C4-2B (cell line): ENCODE measurements at regions not wholly inside any gene's neighbourhood (a gene's known extent, or its start where the extent isn't known, plus 50 kb on each side); places are given as distances from the start of the nearest gene placed in this dataset.

Source experiments
- H3K27ac ChIP-seq: fragments of 450-650 bp; 2 replicates; pipeline ENCODE4 v1.5.1; 2017
- ZFX ChIP-seq: fragments of 450-650 bp; IDR thresholded peaks from 2 replicates; pipeline ENCODE4 v1.6.1; 2017
- TF ChIP-seq, protein P1 (sequence below): fragments of 450-650 bp; conservative IDR thresholded peaks from 2 replicates; pipeline ENCODE4 v1.5.1; 2017; ENCODE audit warnings: mild to moderate bottlenecking

DNA sequence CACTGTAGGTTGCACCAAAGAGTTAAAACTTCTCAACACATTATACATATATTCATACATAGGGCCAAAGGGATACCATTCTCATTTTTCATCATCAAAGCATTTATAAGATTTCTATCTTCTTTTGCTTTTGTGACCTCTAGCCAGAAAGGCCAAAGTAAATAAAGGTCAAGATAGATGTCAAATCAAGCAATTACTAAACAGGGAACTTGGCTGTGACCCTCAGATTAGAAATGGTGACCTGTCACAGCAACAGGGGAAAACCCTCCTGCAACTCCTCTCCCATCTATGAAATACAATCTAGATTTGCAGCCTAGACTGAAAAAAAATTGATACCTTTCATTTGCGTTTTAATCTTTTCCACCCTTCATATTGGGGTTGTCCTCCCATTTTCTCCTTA, 225.6 kb upstream of the FAM241A start:
- no peak overlapping the region for H3K27ac ChIP-seq
- TF ChIP-seq, protein P1, sequence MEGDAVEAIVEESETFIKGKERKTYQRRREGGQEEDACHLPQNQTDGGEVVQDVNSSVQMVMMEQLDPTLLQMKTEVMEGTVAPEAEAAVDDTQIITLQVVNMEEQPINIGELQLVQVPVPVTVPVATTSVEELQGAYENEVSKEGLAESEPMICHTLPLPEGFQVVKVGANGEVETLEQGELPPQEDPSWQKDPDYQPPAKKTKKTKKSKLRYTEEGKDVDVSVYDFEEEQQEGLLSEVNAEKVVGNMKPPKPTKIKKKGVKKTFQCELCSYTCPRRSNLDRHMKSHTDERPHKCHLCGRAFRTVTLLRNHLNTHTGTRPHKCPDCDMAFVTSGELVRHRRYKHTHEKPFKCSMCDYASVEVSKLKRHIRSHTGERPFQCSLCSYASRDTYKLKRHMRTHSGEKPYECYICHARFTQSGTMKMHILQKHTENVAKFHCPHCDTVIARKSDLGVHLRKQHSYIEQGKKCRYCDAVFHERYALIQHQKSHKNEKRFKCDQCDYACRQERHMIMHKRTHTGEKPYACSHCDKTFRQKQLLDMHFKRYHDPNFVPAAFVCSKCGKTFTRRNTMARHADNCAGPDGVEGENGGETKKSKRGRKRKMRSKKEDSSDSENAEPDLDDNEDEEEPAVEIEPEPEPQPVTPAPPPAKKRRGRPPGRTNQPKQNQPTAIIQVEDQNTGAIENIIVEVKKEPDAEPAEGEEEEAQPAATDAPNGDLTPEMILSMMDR = no peak
- TF ChIP-seq ZFX = no peak

DNA sequence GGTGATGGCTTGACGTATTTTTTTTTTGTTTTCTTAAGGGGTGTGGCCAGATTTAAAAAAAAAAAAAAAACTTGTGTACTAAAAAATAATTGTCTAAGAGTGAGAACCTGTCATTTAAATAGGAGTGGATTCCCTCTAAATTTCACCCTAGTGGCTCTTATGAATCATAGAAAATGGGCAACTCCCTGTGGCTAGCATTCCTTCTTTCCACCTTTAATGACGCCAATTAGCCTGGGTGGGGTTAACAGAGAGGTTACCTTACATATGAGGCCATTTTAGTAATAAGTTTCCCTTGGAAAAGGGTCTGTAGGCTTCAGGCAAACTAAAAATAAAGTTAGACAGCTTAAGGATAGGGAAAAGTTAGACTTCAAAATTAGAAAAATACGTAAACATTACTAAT, 223.5 kb upstream of the FAM241A start:
- H3K27ac ChIP-seq = no peak overlapping the region
- no peak for TF ChIP-seq ZFX
- TF ChIP-seq, protein P1 = no peak

DNA sequence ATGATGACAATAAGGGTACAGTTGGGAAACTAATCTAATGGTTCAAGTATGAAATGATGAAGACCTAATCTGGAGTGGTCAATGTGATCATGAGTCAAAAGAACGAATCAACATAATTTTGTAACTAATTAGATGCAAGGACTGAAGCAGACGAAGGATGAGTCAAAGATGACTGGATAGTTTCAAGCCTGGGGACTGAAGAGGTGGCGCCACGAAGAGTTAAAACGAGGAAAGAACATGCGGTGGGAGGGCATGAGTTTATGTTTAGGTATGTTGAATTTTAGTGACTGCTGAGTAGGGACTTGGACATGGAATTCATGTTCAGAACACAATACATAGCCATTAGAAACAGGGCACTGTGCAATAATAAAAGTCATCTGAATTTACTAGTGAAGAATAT, 221.5 kb upstream of the FAM241A start:
- no peak overlapping the region for H3K27ac ChIP-seq
- TF ChIP-seq, protein P1 = no peak

DNA sequence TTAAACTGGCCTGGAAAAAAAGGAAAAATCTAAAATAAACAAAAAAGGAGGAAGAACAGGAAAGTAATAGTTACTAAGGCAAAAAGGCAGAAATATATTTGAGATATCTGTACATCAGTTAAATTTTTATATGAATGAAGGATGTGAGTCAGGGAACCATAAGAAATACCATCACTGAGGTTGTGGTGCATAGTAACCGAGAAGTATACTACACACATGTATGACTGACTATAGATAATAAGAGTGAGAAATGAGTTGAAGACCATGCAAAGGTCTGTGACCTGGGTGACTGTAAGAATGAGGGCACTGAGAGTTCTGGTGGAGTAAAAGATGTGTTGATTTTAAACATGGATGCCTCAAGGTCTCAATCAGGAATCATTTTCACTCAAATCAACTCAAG, 220.6 kb upstream of the FAM241A start:
- TF ChIP-seq, protein P1 = no peak
- TF ChIP-seq ZFX = no peak
- H3K27ac ChIP-seq = no peak overlapping the region

DNA sequence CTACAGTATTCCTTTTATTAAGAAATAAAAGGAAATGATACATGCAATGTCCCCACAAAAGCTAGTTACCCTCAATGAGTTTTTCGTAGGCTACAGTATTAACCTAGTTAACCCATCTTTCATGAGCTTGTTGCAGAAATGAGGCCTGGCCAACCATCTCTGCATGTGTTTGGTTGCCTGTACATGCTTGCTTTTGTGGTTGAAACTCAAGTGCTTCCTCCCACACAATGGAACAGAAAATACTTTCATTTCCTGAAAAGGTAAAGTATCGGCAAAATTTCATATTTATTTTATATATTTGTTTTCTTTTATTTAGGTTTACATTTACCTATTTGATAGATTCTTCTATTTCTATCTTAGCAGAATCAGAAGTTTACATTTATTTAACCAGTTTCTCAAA, 214.6 kb upstream of the FAM241A start:
- TF ChIP-seq, protein P1 = no peak
- no peak for TF ChIP-seq ZFX

DNA sequence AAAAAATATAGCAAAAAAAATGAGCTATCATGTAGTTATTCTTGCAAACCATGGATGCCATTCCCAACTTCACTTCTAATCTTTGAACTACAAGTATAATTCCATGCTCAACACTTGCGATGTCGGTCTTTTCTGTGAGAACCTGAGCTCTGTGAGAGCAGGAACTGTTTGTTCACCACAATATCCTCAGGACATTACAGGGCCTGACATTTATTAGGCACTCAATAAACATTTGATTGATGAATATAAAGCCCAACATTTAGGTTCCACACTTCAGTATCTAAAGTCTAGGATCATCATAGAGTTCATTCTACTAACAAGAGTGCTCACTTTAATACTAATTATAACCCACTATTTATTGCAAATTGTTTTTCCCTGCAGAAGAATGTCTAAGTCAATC, 211.6 kb upstream of the FAM241A start:
- H3K27ac ChIP-seq = no peak overlapping the region
- no peak for TF ChIP-seq ZFX
- TF ChIP-seq, protein P1 = no peak

More for the DNA sequence above, 214.6 kb upstream of the FAM241A start:
- H3K27ac ChIP-seq = no peak overlapping the region

DNA sequence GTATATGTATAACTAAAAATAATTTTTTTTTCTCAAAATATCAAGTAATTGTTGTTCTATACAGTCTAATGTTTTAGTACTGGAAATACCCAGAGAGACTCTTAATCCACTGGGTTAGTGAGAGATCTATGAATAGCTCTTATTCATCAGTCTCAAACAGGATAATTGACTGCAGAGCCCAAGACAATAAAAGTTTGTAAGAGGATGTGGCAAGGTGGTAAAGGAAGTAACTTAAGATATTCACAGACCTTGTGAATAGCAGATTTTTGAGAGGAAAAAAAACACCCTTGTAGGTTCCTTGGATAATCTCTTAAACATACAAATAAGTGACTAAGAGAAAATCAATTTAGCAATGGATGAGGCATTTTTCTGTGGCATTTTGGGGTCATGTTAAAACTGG, 210.9 kb upstream of the FAM241A start:
- H3K27ac ChIP-seq = no peak overlapping the region
- TF ChIP-seq ZFX = no peak
- TF ChIP-seq, protein P1 = no peak
